Lower leg skin (tissue), 3 donors: ENCODE measurements at regions not wholly inside any gene's neighbourhood (a gene's known extent, or its start where the extent isn't known, plus 50 kb on each side); places are given as distances from the start of the nearest gene placed in this dataset.

ENCODE experiments used
- POLR2A ChIP-seq, 2 donors: fragments of 450-650 bp; IDR thresholded peaks; one replicate each; pipeline ENCODE4 v1.6.1; 2016 to 2017; ENCODE audit warnings: antibody characterized with exemption in 2 of 2, mild to moderate bottlenecking in 1 of 2, moderate library complexity in 1 of 2
- TF ChIP-seq, protein P1 (sequence below), 3 donors: fragments of 450-650 bp; IDR thresholded peaks; one replicate each; pipeline ENCODE4 v1.5.1; 2016; ENCODE audit warnings: antibody characterized with exemption in 3 of 3, mild to moderate bottlenecking in 3 of 3, moderate library complexity in 2 of 3

- TF ChIP-seq, protein P1, sequence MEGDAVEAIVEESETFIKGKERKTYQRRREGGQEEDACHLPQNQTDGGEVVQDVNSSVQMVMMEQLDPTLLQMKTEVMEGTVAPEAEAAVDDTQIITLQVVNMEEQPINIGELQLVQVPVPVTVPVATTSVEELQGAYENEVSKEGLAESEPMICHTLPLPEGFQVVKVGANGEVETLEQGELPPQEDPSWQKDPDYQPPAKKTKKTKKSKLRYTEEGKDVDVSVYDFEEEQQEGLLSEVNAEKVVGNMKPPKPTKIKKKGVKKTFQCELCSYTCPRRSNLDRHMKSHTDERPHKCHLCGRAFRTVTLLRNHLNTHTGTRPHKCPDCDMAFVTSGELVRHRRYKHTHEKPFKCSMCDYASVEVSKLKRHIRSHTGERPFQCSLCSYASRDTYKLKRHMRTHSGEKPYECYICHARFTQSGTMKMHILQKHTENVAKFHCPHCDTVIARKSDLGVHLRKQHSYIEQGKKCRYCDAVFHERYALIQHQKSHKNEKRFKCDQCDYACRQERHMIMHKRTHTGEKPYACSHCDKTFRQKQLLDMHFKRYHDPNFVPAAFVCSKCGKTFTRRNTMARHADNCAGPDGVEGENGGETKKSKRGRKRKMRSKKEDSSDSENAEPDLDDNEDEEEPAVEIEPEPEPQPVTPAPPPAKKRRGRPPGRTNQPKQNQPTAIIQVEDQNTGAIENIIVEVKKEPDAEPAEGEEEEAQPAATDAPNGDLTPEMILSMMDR (IDR thresholded peaks at IDR 0.05) = no peak
- no peak for TF ChIP-seq POLR2A (IDR thresholded peaks at IDR 0.05)
These were observed 893.9 kb downstream of the PCDH7 start for GRCh38 chr4:31613946-31614623.
